ENCODE measurements at regions not wholly inside any gene's neighbourhood (a gene's known extent, or its start where the extent isn't known, plus 50 kb on each side); places are given as distances from the start of the nearest gene placed in this dataset.

GRCh38 chr4:104025251-104025650 lies 305.5 kb upstream of the TACR3 start:
- TF ChIP-seq EZH2 (IDR thresholded peaks at IDR 0.05; ENCODE audit: low read length, unreplicated experiment), result no peak
- no peak for TF ChIP-seq CTCF (conservative IDR thresholded peaks at IDR 0.05; ENCODE audit: low read depth, low read length)

All from PC-3 (cell line).